HepG2 (cell line): ENCODE measurements at regions not wholly inside any gene's neighbourhood (a gene's known extent, or its start where the extent isn't known, plus 50 kb on each side); places are given as distances from the start of the nearest gene placed in this dataset.

ENCODE experiments used
- ATAC-seq: fragments of 200-7000 bp; cut with Tn5 transposase; 3 replicates; pipeline ENCODE4 v1.9.1; 2020; ENCODE audit warnings: mild to moderate bottlenecking, moderate library complexity
- BruUV-seq: library from RNA; stranded (reverse); fragments of 400-500 nt; replicated peaks from 2 replicates; lab custom pipeline; 2021; lab: Mats Ljungman, UMichigan
- CTCF ChIA-PET: fragments of 300-600 bp; formaldehyde crosslinking; extraction: SDS; loops from one replicate; lab custom pipeline; 2021; ENCODE audit warnings: low total read pairs, inconsistent platforms, low intra/inter-chr PET ratio; lab: Yijun Ruan, JAX
- POLR2A ChIA-PET: fragments of 350-600 bp; sonication (Branson Sonifier 250); formaldehyde crosslinking; loops from one replicate; lab custom pipeline; 2020; ENCODE audit warnings: antibody characterized with exemption, inconsistent platforms; lab: Yijun Ruan, JAX
- DNase-seq: peaks from one replicate; pipeline ENCODE4 v3.0.0-alpha.2; 2015; ENCODE audit warnings: low spot score
- FAIRE-seq: peaks from 3 replicates; lab custom pipeline; 2011; peaks lifted over from hg19 to GRCh38; lab: Jason Lieb, UNC
- H2AFZ ChIP-seq: one replicate; pipeline ENCODE4 v1.6.1; 2011; ENCODE audit warnings: low read length, inconsistent platforms
- H3K27ac ChIP-seq: fragments of 300-600 bp; 3 replicates; pipeline ENCODE4 v1.8.0; 2011; ENCODE audit warnings: mixed run types, mild to moderate bottlenecking, mixed read lengths, low read length, inconsistent platforms; ENCODE audit not compliant: insufficient read depth; ENCODE audit errors: extremely low read length
- H3K27me3 ChIP-seq, 2 experiments: fragments of 200-600 bp in 1 of 2; 2 replicates in 1 of 2; 3 replicates in 1 of 2; pipeline versions ENCODE4 v1.6.0 to v1.8.0; 2011; ENCODE audit warnings: low read length in 2 of 2, mild to moderate bottlenecking in 2 of 2, moderate library complexity in 2 of 2, inconsistent platforms in 1 of 2; ENCODE audit not compliant: insufficient read depth in 2 of 2, control insufficient read depth in 1 of 2
- H3K36me3 ChIP-seq, 2 experiments: fragments of 200-600 bp in 1 of 2; replicated peaks in 1 of 2; 2 replicates in 1 of 2; 3 replicates in 1 of 2; pipeline versions ENCODE4 v1.5.1 to v1.8.0; 2011; ENCODE audit warnings: low read length in 2 of 2, inconsistent platforms in 1 of 2; ENCODE audit not compliant: insufficient read depth in 2 of 2, control insufficient read depth in 1 of 2
- H3K4me1 ChIP-seq: 2 replicates; pipeline ENCODE4 v1.5.1; 2012; ENCODE audit warnings: low read length, inconsistent platforms; ENCODE audit not compliant: insufficient read depth
- H3K4me2 ChIP-seq: 2 replicates; pipeline ENCODE4 v1.6.0; 2011; ENCODE audit warnings: low read depth, low read length, inconsistent platforms
- H3K4me3 ChIP-seq, 3 experiments: fragments of 200-600 bp in 1 of 3; sonication (generic), shearing (Covaris generic) in 1 of 3; replicated peaks in 1 of 3; 2 replicates each; pipeline ENCODE4 v1.5.1; 2011 to 2016; ENCODE audit warnings: low read length in 3 of 3, inconsistent platforms in 2 of 3, low read depth in 2 of 3, mild to moderate bottlenecking in 2 of 3, control low read depth in 1 of 3, mixed read lengths in 1 of 3; ENCODE audit not compliant: insufficient read depth in 1 of 3
- H3K79me2 ChIP-seq: one replicate; pipeline ENCODE4 v1.6.1; 2011; ENCODE audit warnings: low read length, inconsistent platforms; ENCODE audit not compliant: insufficient read depth
- H3K9ac ChIP-seq: 2 replicates; pipeline ENCODE4 v1.6.0; 2011; ENCODE audit warnings: mild to moderate bottlenecking, low read depth, low read length, inconsistent platforms; ENCODE audit not compliant: insufficient read depth
- H3K9me3 ChIP-seq: 2 replicates; pipeline ENCODE4 v1.5.1; 2012; ENCODE audit warnings: mild to moderate bottlenecking, low read length
- H4K20me1 ChIP-seq: 2 replicates; pipeline ENCODE4 v1.6.0; 2011; ENCODE audit warnings: inconsistent platforms, mild to moderate bottlenecking, low read length, moderate library complexity; ENCODE audit not compliant: insufficient read depth
- ADNP ChIP-seq: sonication (generic); formaldehyde crosslinking; IDR thresholded peaks from 2 replicates; pipeline ENCODE4 v1.4.0; 2020; ENCODE audit warnings: missing genetic modification reagents
- CHD4 ChIP-seq: fragments of 200-600 bp; sonication (generic); IDR thresholded peaks from 2 replicates; pipeline ENCODE4 v1.7.0; 2017; ENCODE audit warnings: mild to moderate bottlenecking, low read length, borderline replicate concordance
- FOSL2 ChIP-seq: sonication (generic); formaldehyde crosslinking; IDR thresholded peaks from 2 replicates; pipeline ENCODE4 v1.4.0; 2020; ENCODE audit warnings: missing genetic modification reagents
- KDM6A ChIP-seq: IDR thresholded peaks from 2 replicates; pipeline ENCODE4 v1.6.1; 2016; ENCODE audit warnings: low read depth
- MBNL3 ChIP-seq: fragments of 250-450 bp; sonication (Bioruptor Pico); conservative IDR thresholded peaks from 2 replicates; pipeline ENCODE4 v1.8.0; 2022; ENCODE audit warnings: mild to moderate bottlenecking, inconsistent platforms
- PAF1 ChIP-seq: IDR thresholded peaks from 2 replicates; pipeline ENCODE4 v1.6.1; 2016; ENCODE audit warnings: missing genetic modification reagents, missing compliant biosample characterization
- PHF8 ChIP-seq: sonication (generic); formaldehyde crosslinking; IDR thresholded peaks from 2 replicates; pipeline ENCODE4 v1.5.0; 2020; ENCODE audit warnings: missing genetic modification reagents
- SETDB1 ChIP-seq: sonication (generic); formaldehyde crosslinking; IDR thresholded peaks from 2 replicates; pipeline ENCODE4 v1.5.1; 2020; ENCODE audit warnings: missing genetic modification reagents, mild to moderate bottlenecking, borderline replicate concordance
- TBP ChIP-seq: sonication (generic); formaldehyde crosslinking; IDR thresholded peaks from 2 replicates; pipeline ENCODE4 v1.5.0; 2020; ENCODE audit warnings: missing genetic modification reagents
- THAP11 ChIP-seq: IDR thresholded peaks from 2 replicates; pipeline ENCODE4 v1.6.1; 2016; ENCODE audit warnings: missing biosample characterization, missing genetic modification reagents
- ZFP36 ChIP-seq: fragments of 150-350 bp; IDR thresholded peaks from 2 replicates; pipeline ENCODE4 v1.6.1; 2018; ENCODE audit warnings: borderline replicate concordance, low read length, low read depth; ENCODE audit not compliant: partially characterized antibody
- ZFY ChIP-seq: sonication (generic); formaldehyde crosslinking; IDR thresholded peaks from 2 replicates; pipeline ENCODE4 v1.4.0; 2020; ENCODE audit warnings: missing genetic modification reagents
- ZMYM3 ChIP-seq: sonication (generic); formaldehyde crosslinking; IDR thresholded peaks from 2 replicates; pipeline ENCODE4 v1.5.1; 2020; ENCODE audit warnings: mild to moderate bottlenecking, missing genetic modification reagents
- ZNF549 ChIP-seq: sonication (generic); formaldehyde crosslinking; IDR thresholded peaks from 2 replicates; pipeline ENCODE4 v1.5.0; 2020; ENCODE audit warnings: missing genetic modification reagents
- ZNF605 ChIP-seq: sonication (generic); formaldehyde crosslinking; IDR thresholded peaks from 2 replicates; pipeline ENCODE4 v1.8.0; 2022; ENCODE audit warnings: mild to moderate bottlenecking, missing genetic modification reagents
- ZNF749 ChIP-seq: sonication (generic); formaldehyde crosslinking; IDR thresholded peaks from 2 replicates; pipeline ENCODE4 v1.8.0; 2022; ENCODE audit warnings: mild to moderate bottlenecking, missing genetic modification reagents, moderate library complexity, borderline replicate concordance
- ZNF768 ChIP-seq: sonication (generic); formaldehyde crosslinking; IDR thresholded peaks from 2 replicates; pipeline ENCODE4 v1.4.0; 2020; ENCODE audit warnings: missing genetic modification reagents
- WGBS: methylation state at CpG from one replicate; pipeline ENCODE4 v1.1.6; 2017; ENCODE audit warnings: low lambda C conversion rate; 5-methylcytosine and 5-hydroxymethylcytosine counted together
- in situ Hi-C: cut with HindIII; loops from 2 replicates; pipeline ENCODE4 v1.10.0; 2017; ENCODE audit warnings: low pct_unique_long_range_greater_than_20kb; ENCODE audit not compliant: extremely low pct_ligation_motif_present
- intact Hi-C: fragments of 100-400 bp; cut with micrococcal nuclease; formaldehyde crosslinking; loops from one replicate; pipeline ENCODE4 v1.10.0; 2022; ENCODE audit not compliant: unreplicated experiment
- TF ChIP-seq, protein P1 (sequence below): sonication (generic); formaldehyde crosslinking; IDR thresholded peaks from 2 replicates; pipeline ENCODE4 v1.4.0; 2020; ENCODE audit warnings: missing genetic modification reagents
- TF ChIP-seq, protein P2 (sequence below): sonication (generic); formaldehyde crosslinking; IDR thresholded peaks from 2 replicates; pipeline ENCODE4 v1.8.1; 2023; ENCODE audit warnings: mild to moderate bottlenecking, moderate library complexity, missing genetic modification reagents
- TF ChIP-seq, protein P3 (sequence below): sonication (generic); formaldehyde crosslinking; IDR thresholded peaks from 2 replicates; pipeline ENCODE4 v1.4.0; 2020; ENCODE audit warnings: missing genetic modification reagents

- Histone ChIP-seq H4K20me1 (no peaks in the 10 kb centered on the region), H3K79me2 (no peaks in the 10 kb centered on the region), H2AFZ (peak overlapping the region; percentile 62), H3K9ac (peak overlapping the region; percentile 50), H3K9me3 (peaks cover 8% of the 10 kb centered on the region), H3K36me3 (no peaks in the 10 kb centered on the region), H3K27me3 (0 out of 5 replicates have a peak, but pooled peaks cover 0 to 4% of the 10 kb centered on the region in 2 experiments), H3K4me1 (peaks cover 64% of the 10 kb centered on the region), H3K27ac (peak overlapping the region; percentile 32), H3K4me3 (peak overlapping the region in 1 of 3 experiments; percentile 14; a peak in 1 of 6 replicates), H3K4me2 (peak overlapping the region; percentile 56)
- DNase-seq (no peak), FAIRE-seq (no peak), ATAC-seq (no peak)
- intact Hi-C loops, result loop anchor here (5.0 kb wide), 1 partner anchor 155 kb away; no protein-coding TSS in a partner anchor
- no TSS peak for BruUV-seq
- POLR2A ChIA-PET, result interaction anchor here (1.0 to 5.5 kb wide), 3 partner anchors 8 to 14 kb away, joined by 3 to 59 read pairs (median 4); no protein-coding TSS in a partner anchor
- in situ Hi-C loops, result loop anchor here (10.0 kb wide), 1 partner anchor 283 kb away; no protein-coding TSS in a partner anchor
- 75% methylated on average over 10 of the region's 13 CpGs for WGBS
- CTCF ChIA-PET, result no interaction called here
- TF ChIP-seq ADNP (CRISPR knock-in tag) (peak; percentile 91), ZMYM3 (CRISPR knock-in tag) (peak; percentile 95), ZNF605 (CRISPR knock-in tag) (no peak), ZNF768 (CRISPR knock-in tag) (peak; percentile 19; the same call in 1 of the 2 replicates), ZFP36 (no peak), PAF1 (CRISPR knock-in tag) (no peak), CHD4 (peak; percentile 79; the same call in 1 of the 2 replicates), TBP (no peak), ZFY (CRISPR knock-in tag) (0 out of 2 replicates have a peak, but pooled peaks have one; percentile 26), SETDB1 (CRISPR knock-in tag) (no peak), KDM6A (CRISPR knock-in tag) (0 out of 2 replicates have a peak, but pooled peaks have one; percentile 9), FOSL2 (CRISPR knock-in tag) (0 out of 2 replicates have a peak, but pooled peaks have one; percentile 10), ZNF749 (CRISPR knock-in tag) (no peak), PHF8 (CRISPR knock-in tag) (no peak), ZNF549 (CRISPR knock-in tag) (no peak), THAP11 (no peak), MBNL3 (CRISPR knock-in tag) (no peak)
- TF ChIP-seq, protein P1, sequence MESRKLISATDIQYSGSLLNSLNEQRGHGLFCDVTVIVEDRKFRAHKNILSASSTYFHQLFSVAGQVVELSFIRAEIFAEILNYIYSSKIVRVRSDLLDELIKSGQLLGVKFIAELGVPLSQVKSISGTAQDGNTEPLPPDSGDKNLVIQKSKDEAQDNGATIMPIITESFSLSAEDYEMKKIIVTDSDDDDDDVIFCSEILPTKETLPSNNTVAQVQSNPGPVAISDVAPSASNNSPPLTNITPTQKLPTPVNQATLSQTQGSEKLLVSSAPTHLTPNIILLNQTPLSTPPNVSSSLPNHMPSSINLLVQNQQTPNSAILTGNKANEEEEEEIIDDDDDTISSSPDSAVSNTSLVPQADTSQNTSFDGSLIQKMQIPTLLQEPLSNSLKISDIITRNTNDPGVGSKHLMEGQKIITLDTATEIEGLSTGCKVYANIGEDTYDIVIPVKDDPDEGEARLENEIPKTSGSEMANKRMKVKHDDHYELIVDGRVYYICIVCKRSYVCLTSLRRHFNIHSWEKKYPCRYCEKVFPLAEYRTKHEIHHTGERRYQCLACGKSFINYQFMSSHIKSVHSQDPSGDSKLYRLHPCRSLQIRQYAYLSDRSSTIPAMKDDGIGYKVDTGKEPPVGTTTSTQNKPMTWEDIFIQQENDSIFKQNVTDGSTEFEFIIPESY (CRISPR knock-in tag), result 0 out of 2 replicates have a peak, but pooled peaks have one; percentile 24
- TF ChIP-seq, protein P2, sequence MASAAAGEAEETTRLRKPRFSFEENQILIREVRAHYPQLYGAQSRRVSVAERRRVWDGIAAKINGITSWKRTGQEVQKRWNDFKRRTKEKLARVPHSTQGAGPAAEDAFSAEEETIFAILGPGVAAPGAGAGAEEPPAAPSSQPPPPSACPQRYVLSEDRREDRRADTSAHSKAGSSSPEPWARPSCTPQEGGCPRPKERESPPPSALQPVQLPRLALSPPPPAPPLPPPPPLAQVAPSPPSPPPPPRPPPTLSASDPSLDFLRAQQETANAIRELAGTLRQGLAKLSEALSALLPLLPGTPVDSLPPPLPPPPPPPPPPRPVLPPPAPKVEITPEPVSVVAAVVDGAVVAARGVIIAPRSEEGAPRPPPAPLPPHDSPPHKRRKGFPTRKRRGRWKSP, result no peak
- TF ChIP-seq, protein P3, sequence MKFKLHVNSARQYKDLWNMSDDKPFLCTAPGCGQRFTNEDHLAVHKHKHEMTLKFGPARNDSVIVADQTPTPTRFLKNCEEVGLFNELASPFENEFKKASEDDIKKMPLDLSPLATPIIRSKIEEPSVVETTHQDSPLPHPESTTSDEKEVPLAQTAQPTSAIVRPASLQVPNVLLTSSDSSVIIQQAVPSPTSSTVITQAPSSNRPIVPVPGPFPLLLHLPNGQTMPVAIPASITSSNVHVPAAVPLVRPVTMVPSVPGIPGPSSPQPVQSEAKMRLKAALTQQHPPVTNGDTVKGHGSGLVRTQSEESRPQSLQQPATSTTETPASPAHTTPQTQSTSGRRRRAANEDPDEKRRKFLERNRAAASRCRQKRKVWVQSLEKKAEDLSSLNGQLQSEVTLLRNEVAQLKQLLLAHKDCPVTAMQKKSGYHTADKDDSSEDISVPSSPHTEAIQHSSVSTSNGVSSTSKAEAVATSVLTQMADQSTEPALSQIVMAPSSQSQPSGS, result no peak
These were observed 153.9 kb upstream of the IER5L start for GRCh38 chr9:129331772-129332500.
